ENCODE measurements at regions not wholly inside any gene's neighbourhood (a gene's known extent, or its start where the extent isn't known, plus 50 kb on each side); places are given as distances from the start of the nearest gene placed in this dataset.
"Not testable (repeated sequence)": the region's sequence is repeated elsewhere in the genome, so short reads cannot be mapped to it uniquely, and the experiment has no call there.

DNA sequence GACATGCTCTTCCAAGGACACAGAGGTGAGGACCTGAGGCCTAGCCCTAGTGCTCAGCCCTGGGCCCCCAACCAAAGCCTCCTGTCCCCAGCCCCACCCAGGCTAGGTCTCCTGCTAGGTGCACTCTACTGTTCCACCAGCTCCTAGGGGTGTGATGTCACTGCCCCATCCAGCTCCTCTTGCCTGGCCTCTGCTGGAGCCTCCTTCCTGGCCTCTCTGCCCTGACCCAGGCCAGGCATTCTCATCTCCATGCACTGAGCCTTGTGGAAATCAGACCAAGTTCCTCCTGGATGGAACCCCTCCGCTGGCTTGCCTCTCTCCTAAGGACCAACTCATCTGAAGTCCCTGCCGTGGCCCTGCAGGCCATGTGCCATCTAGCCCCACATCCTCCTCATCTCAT, 156.8 kb downstream of the INHBB start:
- DNase-seq, result no peak

DNA sequence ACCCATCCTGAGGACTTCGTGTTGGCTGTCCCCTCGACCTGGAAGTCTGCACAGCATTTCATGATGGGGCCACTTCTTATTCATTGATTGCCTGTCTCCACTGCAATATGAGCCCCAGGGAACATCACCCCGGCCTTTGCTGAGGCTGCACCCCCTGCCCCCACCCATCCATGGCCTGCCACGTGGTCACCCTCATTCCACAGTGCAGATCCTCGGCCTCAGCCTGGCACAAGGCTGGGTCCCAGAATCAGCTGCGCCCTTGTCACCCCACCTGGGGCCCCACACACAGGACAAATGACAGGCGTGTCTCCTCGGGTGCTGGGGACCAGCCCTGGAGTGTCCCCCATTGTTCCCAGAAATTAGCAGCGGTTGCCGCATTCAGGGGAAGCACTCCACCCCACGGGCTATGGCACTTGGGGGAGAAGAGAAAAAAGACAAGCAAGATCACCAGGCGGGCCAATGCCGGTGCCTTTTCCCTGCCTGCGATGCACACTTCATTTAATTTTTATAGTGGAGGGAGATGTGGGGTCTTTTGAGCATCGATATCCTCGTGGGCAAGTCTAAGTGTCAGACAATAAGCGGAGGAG, 157.4 kb downstream of the INHBB start:
- no peak for DNase-seq

DNA sequence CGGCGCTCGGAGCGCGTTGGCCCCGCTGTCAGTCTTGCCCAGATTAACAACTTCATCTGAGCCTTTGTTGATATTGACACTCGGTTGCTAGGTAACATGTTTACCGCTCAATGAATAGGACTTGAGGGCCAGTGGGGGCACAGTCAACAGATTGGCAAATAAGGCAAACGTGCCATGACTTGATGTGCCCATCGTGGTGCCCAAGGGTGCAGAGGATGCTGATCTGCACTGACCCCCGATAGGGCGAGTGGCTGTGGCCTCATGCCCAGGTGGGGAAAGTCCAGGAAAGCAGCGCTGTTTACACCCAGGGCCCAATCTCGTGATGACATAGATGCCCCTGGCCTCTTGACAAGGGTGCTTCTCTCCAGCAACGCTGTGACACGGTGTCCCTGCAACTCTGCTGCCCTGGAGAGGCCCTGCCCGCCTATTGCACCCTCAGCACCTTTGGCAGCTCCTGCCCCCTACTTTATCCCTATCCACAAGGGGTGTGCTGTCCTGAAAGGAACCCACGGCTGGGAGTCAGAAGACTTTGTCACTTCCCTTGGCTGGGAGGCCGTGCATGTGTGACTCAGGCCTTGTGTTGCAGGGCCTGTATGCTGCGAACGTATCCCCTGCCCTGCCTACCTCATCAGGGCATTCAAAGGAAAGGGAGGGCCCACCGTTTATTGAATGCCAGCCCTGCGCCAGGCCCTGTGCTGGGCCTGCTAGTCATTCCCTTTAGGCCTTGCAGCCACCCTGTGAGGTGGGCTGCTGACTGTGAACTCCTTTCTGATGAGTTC, 158.0 kb downstream of the INHBB start:
- no peak for DNase-seq

DNA sequence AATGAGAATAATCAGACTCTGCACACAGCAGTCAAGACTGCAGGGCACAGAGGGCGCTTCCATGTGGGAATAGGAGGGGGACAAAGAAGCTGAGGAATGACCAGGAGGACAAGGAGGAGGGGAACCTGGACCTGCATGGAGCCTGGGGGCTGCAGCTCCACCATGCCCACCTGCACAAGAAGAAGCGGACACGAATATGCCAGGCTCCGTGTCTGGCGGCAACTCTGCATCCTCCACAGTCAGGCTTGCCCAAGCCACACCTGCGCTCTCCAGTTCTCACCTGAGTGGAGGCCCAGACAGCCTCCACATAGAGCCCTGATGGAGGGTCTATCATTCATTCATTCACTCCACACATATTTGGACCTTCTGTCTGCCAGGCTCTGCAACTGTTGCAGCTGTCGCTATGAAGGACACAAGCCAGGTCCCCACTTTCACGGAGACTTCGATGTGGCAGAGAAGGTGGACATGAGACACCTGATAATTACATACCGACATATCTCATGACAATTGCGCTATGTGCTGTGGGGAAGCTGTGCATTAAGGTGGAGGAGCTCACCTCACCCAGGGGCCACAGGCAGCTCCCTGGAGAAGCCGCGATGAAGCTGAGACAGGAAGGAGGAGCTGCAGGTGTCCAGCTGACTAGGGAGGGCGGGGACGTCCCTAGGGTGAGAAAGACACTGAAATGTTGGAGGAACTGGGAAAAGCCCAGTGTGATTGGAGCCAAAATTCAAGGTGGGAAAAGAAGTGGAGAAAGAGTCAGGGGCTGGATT, 159.2 kb downstream of the INHBB start:
- no peak for DNase-seq

DNA sequence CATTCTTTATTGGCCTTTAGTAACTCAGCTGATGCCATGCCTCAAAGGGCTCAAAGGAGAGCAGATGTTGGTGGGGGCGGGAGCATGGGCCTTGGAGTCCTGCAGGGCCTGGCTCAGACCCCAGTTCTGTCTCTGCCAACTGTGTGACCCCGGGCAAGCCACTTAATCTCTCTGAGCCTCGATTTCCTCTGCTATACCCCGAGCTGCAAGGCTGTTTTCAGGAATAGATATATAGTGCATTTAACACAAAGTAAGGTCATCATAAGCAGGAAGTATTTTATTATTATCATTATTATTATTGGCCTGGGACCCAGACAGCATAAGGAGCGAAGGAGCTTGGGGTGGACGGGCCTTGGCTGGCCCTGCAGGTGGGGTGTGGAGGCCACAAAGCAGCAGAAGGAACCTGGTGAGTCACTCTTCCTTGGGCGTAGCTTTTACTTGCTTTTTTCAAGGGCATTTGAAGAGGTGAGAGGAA, 162.7 kb downstream of the INHBB start:
- no peak for DNase-seq

DNA sequence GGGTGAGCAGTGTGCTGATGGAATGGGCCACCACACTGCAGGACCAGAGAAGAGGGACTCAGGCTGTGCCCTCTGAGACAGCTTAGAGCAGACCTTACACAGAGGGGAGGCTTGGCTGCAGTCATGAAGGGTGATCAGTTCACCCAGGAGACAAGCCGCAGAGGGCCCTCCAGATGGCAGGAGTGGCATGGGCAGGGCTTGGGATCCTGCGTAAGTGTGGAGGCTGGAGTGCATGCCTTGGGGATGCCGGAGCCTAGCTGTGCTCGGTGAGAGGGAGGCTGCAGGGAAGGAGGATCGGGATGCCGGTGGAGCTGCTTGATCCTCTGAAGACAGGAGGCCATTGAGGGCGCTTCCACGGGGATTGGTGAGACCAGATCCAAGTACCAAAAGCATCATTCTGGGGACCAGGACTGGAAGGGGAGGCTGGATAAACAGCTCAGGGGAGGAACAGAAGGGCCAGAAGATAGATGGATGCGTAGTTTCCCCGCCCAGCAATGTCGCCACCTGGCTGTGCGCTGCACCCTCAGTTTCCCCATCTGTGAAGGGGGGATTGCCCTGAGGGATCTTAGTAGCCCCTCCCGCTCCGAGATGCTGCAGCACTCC, 163.4 kb downstream of the INHBB start:
- DNase-seq, result no peak

DNA sequence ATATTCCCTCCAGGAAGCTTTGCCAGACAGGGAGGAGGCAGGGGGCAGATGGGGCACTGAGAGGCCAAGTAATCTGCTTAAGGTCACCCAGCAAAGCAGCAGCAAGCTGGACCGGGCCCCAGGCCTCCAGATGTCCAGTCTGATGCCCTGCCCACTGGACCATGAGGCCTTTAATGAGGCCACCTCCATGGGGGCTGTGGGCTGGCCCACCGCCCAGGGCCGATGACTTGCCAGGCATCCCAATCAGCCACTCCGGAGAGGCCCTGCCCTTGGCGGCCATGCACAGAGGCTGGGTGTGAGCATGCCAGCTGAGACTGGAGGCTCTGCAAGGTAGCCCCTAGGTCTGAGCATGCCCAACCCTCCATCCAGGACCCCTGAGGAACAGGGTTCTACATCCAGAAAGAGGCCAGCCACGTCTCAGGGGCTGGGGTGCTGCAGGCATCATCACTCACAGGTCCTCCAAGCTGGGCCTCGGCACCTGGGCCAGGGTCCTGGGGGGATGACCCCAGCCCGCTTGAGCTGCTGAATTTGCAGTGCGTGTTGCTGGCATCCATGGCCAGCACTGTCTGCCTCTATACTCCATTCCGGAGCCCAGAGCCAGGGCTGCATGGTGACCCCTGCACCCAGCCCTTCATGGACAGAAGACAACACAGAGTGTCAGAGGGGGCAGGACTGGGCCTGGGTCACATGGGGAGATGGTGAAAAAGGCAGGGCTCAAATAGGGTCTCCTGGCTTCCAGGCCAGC, 164.2 kb downstream of the INHBB start:
- no peak for DNase-seq

DNA sequence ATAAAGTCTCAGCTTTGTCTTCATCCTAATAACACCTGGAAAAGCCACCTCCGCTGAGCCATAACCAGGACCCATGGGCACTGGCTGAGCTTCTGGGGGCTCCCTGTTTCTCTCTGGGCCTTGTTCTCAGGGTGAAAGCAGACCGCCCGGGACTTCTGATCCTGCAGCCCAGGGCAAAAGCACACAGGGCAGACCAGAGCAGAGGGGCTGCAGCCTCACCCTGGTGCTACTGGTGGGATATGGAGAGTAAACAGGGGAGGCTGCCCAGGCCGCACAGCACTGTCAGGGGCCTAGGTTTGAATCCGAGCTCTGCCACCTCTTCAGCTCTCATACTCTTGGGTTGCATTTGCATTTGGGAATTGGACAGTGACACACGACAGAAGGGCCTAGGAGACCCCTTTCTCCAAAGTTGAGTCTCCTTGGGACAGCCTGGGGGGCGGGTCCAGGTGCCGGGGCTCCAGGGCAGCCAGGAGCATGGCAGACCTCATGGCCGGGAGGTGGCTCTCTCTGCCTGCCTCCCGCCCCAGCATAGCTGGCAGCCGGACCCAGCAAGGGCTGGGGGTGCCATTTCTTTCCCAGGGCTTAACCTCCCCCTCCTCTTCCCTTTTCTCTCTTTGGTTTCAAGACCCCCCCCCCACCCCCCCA, 164.9 kb downstream of the INHBB start:
- DNase-seq, result no peak

DNA sequence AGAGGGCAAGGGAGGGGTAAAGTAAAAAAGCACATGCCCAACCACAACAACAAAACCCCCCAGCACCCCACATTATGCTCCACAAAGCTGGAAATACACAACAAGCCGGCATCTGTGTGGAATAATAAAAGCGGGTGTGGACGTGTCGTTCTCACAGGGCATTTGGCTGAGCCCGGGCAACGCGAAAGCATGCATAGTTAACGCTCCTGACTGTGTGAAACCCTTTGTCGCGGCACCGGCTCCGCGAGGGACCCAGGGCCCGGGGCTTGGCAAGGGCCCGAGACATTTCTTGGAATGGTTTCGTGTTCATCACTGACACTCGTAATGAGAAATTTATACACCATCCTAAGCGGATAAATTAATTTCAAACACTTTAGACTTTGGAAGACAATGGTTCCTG, 165.6 kb downstream of the INHBB start:
- DNase-seq, result no peak

DNA sequence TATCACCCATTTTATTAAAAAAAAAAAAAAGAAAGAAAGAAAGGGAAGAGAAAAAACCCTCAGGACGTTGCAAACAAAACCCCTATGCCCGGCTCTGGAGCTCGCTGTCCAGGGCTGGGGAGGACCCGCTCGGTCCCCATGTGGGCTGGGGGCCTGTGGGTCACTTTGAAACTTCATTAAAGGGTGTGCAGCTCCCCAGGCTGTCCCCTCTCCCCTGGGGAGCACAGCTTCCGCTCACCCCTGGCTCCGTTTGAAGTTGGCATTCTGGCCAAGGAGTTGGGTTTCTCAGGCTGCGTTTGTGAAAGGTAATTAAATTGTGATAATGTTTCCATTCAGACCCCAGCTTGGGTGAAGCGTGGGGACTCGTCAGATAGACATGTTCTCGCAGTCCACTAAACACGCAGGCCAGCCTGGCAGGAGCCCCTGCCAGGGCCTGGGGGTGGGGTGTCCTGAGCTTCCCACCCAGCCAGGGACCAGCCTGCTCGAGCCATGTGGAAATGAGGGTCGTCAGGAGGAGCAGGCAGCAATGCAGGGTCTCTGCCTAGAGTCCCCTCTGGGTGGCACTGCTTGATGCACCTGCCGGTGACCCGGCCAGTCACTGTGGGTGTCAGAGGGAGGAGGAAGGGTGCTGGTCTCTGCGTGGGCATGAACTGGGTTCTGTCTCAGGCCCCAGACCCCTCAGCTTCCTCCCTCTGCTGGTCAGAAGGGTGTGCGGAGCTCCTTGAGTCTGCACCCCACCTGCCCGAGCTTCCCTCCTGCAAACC, 166.2 kb downstream of the INHBB start:
- DNase-seq, result no peak

DNA sequence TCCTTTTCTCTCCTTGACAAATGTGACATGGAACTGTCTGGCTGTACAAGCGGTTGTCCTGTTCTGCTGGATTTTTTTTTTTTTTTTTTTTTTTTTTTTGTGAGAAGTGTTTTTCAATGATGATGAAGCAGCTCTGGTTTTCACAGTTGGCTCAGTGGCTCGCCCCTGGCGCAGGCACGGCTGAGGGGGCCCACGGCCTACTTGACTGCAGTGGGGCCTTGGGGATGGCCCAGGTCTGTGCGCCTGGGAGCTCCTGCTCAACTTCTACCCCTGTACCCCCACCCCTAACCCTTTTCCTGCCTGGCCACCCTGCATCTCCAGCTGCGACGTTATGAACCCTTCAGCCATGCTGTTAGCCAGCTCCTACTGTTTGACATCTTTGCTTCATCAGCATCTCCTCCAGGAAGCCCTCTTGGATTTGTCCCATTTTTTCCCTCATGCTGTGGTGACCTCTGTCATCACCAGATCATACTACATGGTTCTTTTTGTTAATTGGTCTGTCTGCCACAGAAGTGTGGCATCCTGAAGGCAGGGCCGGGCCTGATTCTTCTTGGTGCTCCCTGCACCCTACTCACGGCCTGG, 167.9 kb downstream of the INHBB start:
- DNase-seq, result no peak

DNA sequence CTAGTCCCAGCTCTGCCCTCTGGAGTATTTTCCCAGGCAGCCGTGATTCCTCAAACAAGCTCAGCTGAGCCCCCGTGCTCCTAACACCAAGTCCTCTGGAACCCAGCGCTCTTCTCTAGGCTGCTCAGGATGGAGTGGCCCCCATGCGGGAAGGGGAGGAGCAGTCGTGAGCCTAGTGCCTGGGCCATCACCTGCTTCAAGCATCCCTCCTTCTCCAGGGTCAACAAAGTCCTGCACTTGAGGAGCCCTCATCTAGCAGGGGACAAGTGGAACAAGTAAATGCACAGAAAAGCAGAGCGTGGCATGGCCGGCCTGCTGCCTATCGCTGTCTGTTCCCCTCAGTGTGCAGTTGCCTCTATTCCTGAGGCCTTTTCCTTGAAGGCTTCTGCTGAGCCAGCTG, 168.6 kb downstream of the INHBB start:
- DNase-seq, result no peak

DNA sequence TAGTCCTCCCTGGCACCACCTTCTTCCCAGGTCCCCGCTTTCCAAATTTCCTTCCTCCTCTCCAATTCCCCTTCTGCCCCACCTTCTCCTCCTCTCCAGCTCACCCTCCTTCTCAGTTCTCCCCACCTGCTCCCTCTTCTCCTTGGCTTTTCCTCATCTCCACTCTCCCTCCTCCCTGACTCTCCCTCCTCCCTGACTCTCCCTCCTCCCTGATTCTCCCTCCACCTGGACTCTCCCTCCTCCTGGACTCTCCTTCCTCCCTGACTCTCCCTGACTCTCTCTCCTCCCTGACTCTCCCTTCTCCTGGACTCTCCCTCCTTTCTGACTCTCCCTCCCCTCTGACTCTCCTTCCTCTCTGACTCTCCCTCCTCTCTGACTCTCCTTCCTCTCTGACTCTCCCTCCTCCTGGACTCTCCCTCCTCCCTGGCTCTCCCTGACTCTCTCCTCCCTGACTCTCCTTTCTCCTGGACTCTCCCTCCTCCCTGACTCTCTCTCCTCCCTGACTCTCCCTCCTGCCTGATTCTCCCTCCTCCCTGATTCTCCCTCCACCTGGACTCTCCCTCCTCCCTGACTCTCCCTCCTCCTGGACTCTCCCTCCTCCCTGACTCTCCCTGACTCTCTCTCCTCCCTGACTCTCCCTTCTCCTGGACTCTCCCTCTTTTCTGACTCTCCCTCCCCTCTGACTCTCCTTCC, 169.3 kb downstream of the INHBB start:
- not testable (repeated sequence) for DNase-seq

DNA sequence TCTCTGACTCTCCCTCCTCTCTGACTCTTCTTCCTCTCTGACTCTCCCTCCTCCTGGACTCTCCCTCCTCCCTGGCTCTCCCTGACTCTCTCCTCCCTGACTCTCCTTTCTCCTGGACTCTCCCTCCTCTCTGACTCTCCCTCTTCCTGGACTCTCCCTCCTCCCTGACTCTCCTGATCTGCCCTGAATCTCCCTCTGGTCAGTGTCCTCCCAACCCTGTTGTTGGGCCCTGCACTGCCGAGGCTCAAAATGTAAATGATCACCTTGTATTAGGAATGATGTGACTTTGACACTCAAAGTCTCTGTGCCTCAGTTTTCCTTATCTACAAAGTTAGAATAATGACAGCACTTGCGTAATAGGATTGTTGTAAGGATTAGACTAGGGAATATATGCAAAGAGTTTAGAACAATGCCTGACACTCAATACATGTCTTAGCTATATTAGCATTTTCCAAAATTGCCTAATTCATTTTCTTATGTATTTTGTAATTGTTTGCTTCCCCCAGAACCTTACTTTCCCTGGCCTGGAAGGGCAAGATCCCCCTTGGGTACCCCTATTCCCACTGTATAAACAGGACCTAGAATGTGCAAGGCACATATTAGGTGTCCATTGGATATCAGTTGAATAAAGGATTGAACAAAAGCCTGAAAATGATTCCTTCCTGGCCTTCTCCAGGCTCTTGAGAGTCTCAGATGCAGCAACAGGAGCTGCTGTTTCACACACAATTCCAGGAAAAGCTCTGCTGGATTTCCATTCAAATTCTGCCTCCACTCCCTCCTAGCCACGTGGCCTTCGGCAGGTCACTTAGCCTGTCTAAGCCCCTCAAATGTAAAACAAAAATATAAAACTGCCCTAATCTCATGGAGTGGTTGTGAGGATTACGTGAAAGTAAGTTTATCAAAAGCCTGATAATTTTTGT, 170.1 kb downstream of the INHBB start:
- DNase-seq, result no peak

DNA sequence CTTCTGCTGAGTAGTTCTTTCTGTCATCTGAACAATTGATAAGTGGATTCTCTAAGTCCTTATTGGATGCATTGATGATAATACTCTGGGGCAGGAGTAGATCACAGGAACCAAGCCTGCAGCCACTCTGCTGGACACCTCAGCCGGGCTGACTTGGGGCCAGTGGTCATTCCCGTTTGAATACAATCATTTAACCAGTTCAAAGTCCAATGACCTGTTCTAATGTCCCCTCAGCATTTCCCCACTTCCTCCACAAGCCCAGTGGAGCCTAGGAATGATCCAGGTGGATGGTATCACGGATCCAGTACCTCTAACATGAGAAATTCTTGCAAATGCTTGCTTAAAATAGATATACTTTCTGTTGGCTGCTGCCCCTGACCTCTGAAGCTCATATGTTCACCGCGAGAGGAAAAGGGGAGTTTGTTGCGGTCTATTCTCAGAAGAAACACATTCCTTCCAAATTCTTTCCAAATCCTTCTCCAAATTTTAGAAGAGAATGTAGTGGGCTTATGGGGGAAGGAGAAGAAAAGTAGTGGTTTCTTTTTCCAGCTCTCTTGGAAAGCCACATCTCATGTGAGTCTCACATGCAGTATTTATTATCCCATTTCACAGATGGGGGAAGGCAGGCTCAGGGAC, 170.9 kb downstream of the INHBB start:
- no peak for DNase-seq

DNA sequence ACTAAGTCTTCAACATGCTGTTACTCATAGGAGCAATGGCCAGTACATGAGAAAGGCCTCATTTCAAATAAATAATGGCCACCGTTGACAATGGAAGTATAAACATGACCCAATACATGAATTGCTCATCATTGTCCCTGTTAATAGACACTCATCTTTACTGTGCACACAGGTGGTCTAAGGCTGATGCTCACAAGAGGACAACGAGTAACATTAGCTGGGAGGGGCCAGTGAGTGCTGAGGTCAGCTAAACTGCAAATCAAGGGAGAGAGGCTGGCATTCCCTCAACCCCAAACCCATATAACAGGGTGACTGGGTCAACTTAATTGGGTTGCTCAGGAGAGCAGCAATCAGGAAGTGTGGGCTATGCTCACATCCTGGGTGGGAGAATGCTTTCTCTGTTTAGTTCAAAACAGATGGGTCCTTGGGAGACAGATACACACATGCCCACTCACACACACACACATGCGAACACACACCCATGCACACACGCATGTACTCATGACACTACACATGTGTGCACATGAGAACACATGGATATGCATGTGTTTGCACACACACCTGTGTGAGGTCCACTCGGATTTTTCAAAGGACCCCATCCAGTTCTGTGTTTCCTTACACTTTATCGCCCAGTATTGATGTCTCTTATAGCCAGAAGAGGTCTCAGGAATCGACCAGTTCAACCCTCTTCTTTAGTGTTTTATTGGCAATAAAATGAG, 172.0 kb downstream of the INHBB start:
- no peak for DNase-seq

DNA sequence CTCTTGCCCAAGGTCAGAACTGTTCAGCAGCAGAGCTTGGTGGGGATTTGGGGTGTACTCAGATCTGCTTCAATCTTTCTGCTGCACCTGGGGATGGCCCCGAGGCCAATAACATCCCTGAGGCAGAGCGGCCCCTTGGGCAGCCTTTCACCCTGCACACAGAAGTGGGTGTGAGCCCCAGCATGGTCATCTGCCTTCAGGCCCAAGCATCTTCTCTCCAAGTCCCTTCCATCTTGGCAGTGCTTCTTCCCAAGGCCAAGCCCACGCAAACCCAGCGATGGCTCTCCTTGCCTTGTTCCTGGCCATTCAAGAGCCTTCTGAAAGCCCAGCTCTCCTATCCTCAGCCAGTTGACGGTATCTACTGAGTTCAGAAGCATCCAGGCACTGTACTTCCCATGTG, 172.9 kb downstream of the INHBB start:
- DNase-seq, result no peak

DNA sequence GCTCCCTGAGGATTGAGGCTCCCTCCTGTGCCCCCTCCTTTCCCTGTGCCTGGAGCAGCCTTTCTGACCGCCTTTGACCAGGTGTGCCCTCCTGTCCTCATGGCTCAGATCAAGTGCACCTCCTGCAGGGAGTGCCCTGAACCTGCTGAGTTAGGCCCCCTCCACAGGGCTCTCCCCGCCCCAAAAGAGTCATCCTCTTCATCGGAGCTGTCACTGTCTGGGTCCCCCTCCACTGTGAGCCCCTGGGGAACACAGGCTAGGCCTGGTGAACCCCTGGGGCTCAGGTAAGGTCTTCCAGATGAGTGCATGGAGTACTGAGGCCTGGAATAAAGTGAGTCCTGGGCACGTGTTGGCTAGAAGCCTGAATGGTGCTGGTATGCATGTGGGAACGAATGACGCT, 173.5 kb downstream of the INHBB start:
- DNase-seq, result no peak
